ENCODE measurements at regions not wholly inside any gene's neighbourhood (a gene's known extent, or its start where the extent isn't known, plus 50 kb on each side); places are given as distances from the start of the nearest gene placed in this dataset.

GRCh38 chr1:238248356-238248755, 357.6 kb upstream of the ZP4 start:
- Histone ChIP-seq H3K56ac (ENCODE audit: insufficient read length, low read depth, low read length) (no peak overlapping the region), H2AFZ (ENCODE audit: low read length) (no peak overlapping the region), H3K23ac (ENCODE audit: insufficient read length, low read depth, low read length) (no peak overlapping the region), H3K27ac (ENCODE audit: insufficient read length, low read depth, low read length) (no peak overlapping the region), H4K20me1 (ENCODE audit: control insufficient read depth, insufficient read depth, insufficient read length) (no peaks in the 10 kb centered on the region), H3K23me2 (ENCODE audit: insufficient read length, low read depth, low read length, poor library complexity, severe bottlenecking) (no peaks in the 10 kb centered on the region), H2BK12ac (ENCODE audit: insufficient read length, low read depth, low read length) (no peak overlapping the region), H4K91ac (ENCODE audit: insufficient read length, low read depth, low read length) (no peak overlapping the region), H3K79me1 (ENCODE audit: insufficient read depth, low read depth, low read length, poor library complexity, severe bottlenecking) (no peaks in the 10 kb centered on the region), H3K9ac (ENCODE audit: extremely low read depth, insufficient read length, low read length) (no peak overlapping the region), H3K4me2 (ENCODE audit: insufficient read depth, insufficient read length, low read length) (no peak overlapping the region), H2BK5ac (ENCODE audit: insufficient read length, low read length) (no peak overlapping the region), H4K5ac (ENCODE audit: insufficient read length, low read depth, low read length) (no peak overlapping the region), H3K18ac (ENCODE audit: insufficient read length, low read depth, low read length) (no peak overlapping the region), H3K14ac (ENCODE audit: insufficient read depth, low read length) (no peak overlapping the region), H2BK15ac (ENCODE audit: low read depth, low read length) (no peak overlapping the region), H2AK5ac (ENCODE audit: insufficient read length, low read length) (no peak overlapping the region), H3K79me2 (ENCODE audit: insufficient read depth, low read length) (no peaks in the 10 kb centered on the region), H3T11ph (ENCODE audit: low read length) (no peak overlapping the region), H2BK120ac (ENCODE audit: low read depth, low read length, poor library complexity, severe bottlenecking) (no peak overlapping the region), H3K4me1 (ENCODE audit: insufficient read depth, low read length) (no peaks in the 10 kb centered on the region), H3K9me3 (ENCODE audit: control insufficient read depth, low read depth, low read length) (no peaks in the 10 kb centered on the region), H4K8ac (replicated peaks; ENCODE audit: insufficient read length, low read depth, low read length) (no peak overlapping the region), H3K4ac (ENCODE audit: low read depth, low read length) (no peak overlapping the region), H2BK20ac (ENCODE audit: low read depth, low read length, poor library complexity, severe bottlenecking) (no peak overlapping the region), H3K27me3 (ENCODE audit: insufficient read depth, low read length) (no peaks in the 10 kb centered on the region)
- no peaks in the 10 kb centered on the region for H3K9me3 Mint-ChIP-seq
- peaks cover 12 to 21% of the 10 kb centered on the region in 2 experiments for H3K4me1 Mint-ChIP-seq
- no CpG with 5 or more reads among the region's 3 CpGs for WGBS (ENCODE audit: extremely low coverage, insufficient read length, low lambda C conversion rate)
- H3K27ac Mint-ChIP-seq = no peak overlapping the region
- TF ChIP-seq, protein P1, sequence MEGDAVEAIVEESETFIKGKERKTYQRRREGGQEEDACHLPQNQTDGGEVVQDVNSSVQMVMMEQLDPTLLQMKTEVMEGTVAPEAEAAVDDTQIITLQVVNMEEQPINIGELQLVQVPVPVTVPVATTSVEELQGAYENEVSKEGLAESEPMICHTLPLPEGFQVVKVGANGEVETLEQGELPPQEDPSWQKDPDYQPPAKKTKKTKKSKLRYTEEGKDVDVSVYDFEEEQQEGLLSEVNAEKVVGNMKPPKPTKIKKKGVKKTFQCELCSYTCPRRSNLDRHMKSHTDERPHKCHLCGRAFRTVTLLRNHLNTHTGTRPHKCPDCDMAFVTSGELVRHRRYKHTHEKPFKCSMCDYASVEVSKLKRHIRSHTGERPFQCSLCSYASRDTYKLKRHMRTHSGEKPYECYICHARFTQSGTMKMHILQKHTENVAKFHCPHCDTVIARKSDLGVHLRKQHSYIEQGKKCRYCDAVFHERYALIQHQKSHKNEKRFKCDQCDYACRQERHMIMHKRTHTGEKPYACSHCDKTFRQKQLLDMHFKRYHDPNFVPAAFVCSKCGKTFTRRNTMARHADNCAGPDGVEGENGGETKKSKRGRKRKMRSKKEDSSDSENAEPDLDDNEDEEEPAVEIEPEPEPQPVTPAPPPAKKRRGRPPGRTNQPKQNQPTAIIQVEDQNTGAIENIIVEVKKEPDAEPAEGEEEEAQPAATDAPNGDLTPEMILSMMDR (conservative IDR thresholded peaks at IDR 0.05) = no peak
- H3K27me3 Mint-ChIP-seq (ENCODE audit: low read depth) = no peaks in the 10 kb centered on the region
- H3K4me3 Mint-ChIP-seq = no peak overlapping the region
- peaks cover 0 to under 1% (median 0%) of the 10 kb centered on the region in 3 experiments; a peak in 1 of 7 replicates for H3K36me3 Mint-ChIP-seq (ENCODE audit: insufficient read depth in 1 of 3, low read depth in 3 of 3)
- DNase-seq = no peak
